HG03558 (cell line): ENCODE measurements at regions not wholly inside any gene's neighbourhood (a gene's known extent, or its start where the extent isn't known, plus 50 kb on each side); places are given as distances from the start of the nearest gene placed in this dataset.

Source experiments
- ATAC-seq: cut with Tn5 transposase; IDR thresholded peaks from one replicate; pipeline ENCODE4 v1.9.1; 2021; ENCODE audit warnings: moderate number of reproducible peaks; ENCODE audit not compliant: unreplicated experiment; ENCODE audit errors: extremely low read depth

DNA sequence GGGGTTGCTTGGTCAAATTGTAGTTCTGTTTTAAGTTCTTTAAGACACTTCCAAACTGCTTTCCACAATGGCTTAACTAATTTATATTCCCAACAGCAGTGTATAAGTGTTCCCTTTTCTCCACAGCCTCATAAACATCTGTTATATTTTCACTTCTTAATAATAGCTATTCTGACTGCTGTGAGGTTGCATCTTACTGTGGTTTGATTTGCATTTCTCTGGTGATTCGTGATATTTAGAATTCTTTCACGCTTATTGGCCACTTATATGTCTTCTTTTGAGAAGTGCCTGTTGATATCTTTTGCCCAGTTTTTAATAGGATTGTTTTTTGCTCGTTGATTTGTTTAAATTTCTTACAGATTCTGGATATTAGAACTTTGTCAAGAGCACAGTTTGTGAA, 278.6 kb upstream of the ITM2A start:
- no peak for ATAC-seq

DNA sequence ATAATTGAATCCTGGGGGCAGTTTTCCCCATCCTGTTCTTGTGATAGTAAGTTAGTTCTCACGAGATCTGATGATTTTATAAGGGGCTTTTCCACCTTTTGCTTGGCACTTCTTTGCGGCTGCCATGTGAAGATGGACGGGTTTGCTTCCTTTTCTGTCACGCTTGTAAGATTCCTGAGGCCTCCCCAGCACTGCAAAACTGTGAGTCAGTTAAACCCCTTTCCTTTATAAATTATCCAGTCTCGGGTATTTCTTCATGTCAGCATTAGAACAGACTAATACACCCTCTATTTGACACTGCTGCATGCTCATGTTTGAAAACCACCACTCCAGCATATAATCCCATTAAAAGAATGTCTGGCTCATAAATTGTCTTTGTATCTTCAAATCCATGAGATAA, 264.4 kb upstream of the ITM2A start:
- no peak for ATAC-seq

DNA sequence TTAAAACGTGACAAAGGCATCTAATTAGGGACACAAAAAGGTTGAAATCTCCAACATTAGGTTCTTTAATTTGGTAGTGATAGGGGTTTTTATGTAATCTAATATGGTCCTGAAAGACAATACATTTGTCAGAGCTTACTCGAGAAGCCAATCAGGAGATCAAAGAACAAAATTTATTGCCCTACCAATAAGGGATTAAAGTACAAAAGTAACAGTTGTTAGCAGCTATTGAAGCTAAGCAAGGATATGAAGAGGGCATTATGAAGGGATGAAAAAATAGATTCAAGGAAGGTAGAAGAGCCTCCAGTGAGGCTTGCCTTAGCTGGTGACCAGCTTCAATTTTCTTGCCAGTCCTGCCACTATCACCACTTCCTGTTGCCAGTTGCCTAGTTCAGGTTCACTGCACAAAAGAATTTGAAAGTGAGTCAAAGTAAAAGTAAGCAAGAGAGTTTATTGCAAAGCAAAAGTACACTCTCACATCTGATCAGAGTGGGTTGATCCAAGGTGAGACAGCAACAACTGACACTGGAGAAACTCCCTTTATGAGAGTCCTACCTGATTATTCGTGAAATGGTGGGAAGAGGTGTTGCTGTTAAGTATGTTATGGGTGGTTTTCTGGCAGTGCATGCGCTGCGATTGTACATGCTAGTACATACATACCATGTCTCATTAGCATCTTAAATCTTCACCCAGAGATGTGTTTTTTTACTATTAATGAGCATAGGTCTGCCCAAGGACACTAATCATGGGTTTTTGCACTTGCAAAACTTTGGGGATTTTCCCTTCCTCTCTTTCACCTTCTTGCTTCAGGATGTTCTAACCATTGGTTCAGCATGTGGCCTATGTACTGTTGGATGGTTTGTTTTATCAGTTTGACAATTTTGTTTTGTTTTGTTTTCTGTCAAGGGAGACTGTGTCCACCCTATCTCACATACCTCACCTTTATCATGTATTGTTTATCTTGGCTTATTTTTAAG, 263.2 kb upstream of the ITM2A start:
- ATAC-seq, result peak; percentile 71

DNA sequence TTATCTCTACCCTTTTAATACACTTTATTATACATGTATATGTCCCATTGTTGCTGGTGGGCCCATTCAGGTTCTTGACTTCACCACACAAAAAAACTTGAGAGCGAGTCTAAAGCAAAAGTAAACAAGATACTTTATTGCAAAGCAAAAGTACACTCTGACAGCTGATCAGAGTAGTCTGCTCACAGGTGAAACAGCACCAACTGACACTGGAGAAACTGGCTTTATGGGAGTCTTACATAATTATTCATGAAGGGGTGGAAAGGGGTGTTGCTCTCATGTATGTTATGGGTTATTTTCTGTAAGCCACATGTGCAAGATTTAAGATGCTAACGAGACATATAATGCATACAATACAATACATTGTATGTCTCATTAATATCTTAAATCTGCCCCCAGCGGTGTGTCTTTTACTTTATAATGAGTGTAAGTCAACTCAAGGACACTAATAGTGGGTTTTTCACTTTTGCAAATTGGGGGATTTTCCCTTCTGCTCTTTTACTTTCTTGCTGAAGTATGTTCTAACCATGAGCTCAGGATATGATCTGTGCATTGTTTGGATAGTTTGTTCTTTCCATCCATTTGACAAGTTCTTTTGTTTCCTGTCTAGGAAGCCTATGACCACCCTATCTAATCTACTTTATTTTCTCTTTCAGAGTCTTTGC, 256.1 kb upstream of the ITM2A start:
- ATAC-seq, result no peak

DNA sequence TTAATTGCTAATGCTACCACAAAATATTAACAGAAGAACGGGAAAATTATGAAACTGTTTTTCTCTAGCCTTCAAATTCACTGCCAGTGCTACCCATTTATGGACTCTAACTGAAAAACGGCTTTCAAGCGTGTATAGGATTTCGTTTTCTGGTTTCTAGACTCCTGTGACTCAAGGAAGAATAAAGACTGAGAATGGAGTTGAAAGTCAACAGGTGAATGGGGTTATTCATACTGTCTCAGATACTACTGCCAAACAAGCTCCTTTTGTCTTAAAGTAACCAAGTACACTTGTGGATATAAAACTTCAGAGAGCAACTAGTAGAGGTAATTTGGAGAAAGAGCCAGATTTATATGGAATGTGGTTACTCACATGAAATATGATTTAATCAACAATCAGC, 251.1 kb upstream of the ITM2A start:
- no peak for ATAC-seq

DNA sequence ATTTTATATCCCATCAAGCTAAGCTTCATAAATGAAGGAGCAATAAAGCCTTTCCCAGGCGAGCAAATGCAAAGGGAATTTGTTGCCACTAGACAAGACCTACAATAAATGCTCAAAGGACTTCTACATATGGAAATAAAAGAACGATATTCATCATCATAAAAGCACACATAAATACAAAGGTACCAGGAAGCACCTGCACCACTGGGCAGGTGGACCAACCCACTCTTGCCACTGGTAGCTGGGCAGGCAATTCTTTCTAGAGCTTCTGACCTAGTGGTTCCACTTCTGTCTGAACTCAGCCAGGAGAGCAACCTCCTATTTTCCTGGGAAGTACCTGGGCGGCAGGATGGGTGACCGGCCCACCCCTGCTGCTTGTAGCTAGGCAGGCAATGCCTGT, 237.2 kb upstream of the ITM2A start:
- ATAC-seq, result no peak

DNA sequence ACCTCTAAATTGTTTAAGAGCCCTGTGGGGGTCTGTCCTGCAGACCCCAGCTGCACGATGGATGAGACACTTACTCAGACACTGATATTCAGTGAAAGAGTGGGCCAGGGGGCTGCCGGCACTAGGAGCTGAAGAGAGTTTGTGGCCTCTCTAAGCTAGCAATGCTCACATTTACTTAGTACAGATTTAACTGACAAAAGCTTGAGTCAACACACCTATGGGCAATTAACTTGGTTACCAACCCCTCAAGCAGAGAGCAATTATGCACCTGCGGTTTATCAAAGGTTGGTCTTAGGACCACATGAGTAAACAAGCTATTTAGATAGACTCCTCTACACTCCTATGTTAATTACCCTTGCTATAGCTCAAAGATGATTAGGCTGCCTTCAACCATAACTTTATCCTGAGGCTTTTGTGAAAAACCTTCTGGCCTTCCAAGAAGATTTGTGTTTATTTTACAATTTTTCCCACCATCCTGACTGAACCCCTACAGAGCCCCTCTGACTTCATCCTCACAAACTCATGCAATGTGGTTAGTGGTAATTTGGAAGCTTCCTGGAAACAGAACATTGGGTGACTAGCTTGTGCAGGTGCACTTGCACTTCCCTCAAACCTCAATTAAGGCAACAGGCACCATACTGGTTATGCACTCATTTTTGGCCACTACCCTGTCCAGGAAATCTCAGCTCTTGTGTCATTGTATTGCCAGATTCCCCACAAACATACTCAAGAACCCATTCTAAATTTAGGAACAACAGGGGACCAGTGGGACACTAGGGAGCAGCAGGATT, 234.4 kb upstream of the ITM2A start:
- ATAC-seq, result no peak

DNA sequence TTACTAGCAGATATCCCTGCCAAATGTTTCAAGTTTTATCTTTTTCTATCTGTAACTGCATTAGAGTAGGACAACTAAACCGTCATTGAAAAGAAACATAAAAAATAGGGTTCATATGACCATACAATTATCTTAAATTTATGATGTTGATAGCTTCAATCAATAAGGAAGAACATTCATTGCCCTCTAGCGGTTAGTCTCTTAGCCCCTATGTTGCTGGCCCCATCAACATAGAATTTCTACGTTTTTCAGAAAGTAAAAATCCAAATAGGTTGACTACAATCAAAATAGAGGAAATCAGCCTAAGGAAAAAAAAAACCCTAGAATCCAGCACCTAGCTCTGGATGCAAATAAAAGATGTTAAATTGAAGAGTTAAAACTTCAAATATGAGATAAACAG, 225.1 kb upstream of the ITM2A start:
- ATAC-seq, result no peak

DNA sequence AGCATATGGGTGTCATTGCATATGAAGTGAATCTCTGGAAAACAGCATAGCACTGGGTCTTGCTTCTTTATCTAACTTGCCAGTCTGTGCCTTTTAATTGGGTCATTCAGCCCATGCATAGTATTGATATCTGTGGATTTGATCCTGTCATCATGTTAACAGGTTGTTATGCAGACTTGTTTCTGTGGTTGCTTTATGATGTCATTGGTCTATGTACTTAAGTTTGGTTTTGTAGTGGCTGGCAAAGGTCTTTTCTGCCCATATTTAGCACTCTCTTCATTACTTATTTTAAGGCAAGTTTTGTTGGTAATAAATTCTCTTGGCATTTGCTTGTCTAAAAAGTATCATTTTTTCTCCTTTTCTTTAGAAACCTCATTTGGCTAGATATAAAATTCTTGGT, 221.1 kb upstream of the ITM2A start:
- ATAC-seq, result no peak

DNA sequence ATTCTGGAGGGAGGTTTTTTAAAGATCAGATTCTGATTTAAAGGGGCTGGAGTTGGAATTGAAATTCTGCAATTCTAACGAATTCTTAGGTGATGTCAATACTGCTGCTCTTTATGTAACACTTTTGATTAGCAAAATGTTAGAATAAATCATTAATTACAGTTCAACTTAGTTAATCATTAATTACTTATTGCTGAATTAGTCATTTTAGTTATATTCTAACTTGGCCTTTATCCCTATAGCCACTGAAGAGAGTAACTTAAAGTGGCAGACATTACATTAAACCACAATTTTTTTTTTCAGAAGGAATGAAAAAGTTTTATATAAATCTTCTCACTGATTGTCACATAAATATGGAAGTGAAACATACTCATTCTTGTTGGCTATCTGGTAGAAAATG, 206.6 kb upstream of the ITM2A start:
- ATAC-seq, result no peak

DNA sequence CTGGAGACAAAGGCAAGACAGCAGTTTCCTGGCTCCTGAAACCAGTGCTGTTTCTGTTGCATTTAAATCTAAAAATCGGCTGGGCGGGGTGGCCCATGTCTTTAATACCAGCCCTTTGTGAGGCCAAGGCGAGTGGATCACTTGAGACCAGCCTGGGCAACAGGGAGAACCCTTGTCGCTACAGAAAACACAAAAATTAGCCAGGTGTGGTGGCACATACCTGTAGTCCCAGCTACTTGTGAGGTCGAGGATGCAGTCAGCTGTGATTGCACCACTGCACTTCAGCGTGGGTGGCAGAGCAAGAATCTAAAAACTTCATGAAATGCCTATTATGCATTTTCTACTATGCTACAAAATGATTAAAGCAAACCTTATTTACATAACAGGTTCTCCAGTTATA, 205.4 kb upstream of the ITM2A start:
- ATAC-seq, result no peak

DNA sequence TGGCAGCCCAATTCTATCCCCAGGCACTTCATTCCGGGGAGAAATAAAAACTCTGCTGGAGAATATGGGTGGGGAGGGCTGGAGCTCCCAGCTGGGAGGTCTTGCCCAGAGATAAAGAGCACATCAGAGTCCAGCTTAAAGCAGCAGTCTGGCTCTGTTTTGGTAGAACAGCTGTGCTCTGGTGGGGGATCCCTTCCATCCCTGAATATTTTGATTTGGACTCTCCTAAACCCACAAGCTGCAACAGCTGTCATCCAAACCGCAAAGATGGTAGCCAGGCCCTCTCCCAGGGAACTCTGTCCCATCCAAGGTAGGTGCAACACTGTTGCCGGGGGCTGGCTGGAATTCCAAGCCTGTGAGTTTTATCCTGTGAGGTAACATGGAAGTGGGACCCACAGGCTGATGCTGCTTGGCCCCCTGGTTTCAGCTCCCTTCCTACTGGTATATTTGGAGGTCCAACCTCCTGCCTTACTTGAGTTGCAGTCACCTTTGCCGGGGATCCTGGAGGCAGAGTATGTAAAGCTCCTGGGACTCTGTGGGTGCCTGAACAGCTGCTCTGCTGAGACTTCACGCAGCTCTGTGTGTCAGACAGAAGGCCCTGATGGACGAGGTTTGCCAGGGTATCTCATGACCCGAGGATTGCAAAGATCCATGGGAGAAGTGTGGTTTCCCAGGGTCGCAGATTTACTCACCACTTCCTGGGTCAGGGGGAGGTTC, 203.5 kb upstream of the ITM2A start:
- no peak for ATAC-seq

DNA sequence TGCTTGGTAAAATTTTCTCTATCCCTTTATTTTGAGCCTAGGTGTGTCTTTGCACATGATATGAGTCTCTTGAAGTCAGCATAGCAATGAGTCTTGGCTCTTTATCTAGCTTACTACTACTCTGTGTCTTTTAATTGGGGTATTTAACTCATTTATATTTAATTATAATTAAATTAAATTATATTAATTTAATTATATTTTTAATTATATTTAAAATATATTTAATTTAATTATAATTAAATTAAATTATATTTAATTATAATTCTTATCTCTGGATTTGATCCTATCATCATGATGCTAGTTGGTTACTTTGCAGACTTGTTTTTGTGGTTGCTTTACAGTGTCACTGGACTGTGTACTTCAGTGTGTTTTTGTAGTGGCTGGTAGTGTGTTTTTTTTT, 201.2 kb upstream of the ITM2A start:
- no peak for ATAC-seq

DNA sequence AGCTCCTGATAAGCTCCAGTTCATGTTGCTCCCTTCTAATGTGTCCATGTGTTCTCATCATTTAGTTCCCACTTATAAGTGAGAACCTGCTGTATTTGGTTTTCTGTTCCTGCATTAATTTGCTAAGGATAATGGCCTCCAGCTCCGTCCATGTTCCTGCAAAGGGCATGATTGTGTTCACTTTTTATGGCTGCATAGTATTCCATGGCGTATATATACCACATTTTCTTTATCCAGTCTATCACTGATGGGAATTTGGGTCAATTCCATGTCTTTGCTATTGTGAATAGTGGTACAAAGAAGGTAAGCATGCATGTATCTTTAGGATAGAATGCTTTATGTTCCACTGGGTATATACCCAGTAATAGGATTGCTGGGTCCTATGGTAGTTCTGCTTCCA, 197.2 kb upstream of the ITM2A start:
- no peak for ATAC-seq

DNA sequence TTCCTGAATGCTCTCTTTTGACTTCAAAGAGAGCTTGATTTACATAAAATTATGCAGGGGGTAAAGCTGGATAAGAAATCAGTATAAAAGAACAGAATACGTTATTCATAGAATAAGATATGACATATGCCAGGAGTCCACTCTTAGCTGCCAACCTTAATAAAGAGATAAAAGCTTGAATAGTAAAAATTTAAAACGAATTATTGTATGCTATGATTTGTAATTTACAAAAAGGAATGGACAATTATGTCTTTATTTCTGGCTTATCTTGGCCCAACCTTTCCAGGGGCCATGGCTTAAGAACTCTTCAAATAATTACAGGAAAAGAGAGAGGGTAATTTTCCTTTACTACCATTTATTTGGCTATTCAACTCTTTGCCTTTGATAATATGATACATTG, 192.2 kb upstream of the ITM2A start:
- ATAC-seq, result no peak

DNA sequence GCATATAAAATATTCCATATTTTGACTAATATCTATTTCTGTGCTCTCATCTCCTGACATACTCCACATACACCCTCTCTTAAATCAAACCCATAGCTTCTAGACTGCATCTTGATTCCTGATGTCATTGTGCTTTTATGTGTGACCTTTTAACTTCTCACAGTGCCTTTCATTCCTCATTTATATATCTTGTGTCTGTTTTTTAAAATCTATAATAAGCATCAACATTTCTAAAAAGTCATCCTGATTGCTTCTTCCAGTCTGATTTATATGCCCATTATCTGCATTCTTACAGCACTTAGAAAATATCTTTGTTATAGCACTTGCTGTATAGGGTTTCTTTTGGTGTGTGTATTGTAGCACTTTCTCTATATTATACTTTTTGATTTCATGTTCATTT, 190.1 kb upstream of the ITM2A start:
- no peak for ATAC-seq

DNA sequence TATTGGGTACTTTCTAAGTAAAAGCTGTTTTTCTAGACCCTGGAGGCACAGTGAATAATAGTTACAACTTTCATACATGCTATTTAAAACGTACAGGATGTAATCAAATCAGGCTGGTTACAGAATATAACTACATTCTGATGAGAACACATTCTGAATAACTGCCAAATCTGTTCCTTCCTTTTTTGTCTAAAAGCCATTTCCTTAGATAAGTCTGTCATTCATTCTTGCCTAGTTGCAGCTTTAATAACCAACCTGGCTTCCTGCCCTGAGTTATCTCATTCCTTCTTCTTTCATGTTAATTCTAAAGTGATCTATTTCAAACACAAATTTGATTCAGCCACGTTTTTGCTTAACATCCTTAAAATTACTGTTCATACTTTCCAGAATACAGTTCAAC, 189.7 kb upstream of the ITM2A start:
- ATAC-seq, result no peak

DNA sequence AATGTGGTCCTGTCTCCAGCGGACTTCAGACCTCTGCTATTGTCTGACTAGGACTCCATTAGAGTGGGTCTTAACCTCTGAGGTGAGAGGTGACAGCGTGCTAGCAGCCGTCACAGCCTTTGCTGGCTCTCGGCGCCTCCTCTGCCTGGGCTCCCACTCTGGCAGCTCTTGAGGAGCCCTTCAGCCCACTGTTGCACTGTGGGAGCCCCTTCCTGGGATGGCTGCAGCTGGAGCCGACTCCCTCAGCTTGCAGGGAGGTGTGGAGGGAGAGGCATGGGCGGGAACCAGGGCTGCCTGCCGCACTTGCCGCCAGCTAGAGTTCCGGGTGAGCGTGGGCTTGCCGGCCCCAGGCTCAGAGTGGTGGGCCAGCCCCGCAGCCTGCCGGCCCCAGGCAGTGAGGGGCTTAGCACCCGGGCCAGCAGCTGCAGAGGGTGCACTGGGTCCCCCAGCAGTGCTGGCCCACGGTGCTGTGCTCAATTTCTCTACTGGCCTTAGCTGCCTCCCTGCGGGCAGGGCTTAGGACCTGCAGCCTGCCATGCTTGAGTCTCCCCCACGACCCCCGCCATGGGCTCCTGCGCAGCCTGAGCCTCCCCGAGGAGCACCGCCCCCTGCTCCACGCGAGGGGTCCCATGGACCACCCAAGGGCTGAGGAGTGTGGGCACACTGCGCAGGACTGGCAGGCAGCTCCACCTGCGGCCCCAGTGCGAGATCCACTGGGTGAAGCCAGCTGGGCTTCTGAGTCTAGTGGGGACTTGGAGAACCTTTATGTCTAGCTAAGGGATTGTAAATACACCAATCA, 163.4 kb upstream of the ITM2A start:
- ATAC-seq, result no peak

DNA sequence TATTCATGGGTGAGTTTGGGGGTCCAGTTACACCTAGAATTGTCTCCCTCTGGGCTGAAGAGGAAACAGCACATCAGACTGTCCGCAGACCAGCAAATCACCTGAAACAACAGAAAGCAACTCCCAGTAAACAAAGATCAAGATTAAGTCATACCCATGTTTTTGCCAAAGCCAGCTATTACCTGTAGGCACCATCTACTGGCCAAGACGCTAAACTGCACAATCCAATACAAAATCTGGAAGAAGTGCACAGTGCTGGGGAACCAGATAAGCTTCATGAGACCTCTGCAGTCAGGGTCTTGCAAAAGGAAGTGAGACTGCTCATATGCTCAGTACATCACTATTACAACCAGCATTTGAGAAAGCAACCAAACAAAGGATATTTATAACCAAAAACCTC, 157.5 kb upstream of the ITM2A start:
- no peak for ATAC-seq

DNA sequence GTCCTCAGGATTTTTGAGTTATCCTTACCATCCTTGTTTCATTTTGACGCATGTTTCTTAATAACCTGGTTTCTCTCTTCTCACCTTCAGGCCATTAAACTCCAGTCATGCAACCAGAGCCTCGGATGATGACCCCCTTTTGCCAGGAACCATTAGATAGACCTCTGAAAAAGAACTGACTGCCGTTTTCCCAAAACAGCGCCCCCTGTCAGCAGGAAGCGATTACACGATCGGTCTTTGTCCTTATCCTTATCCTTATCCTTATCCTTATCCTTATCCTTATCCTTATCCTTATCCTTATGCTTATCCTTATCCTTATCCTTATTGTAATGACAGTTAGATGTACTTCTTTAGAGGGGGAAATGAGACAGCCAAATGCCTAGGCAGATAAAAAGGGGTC, 148.4 kb upstream of the ITM2A start:
- ATAC-seq, result no peak
